Colonic mucosa (tissue), 4 donors: ENCODE measurements at regions not wholly inside any gene's neighbourhood (a gene's known extent, or its start where the extent isn't known, plus 50 kb on each side); places are given as distances from the start of the nearest gene placed in this dataset.

Experiments
- DNase-seq: peaks from one replicate; pipeline ENCODE4 v3.0.0-alpha.2; 2020
- H3K27ac ChIP-seq: fragments of 200-600 bp; one replicate; pipeline ENCODE4 v1.8.0; 2021
- H3K27me3 ChIP-seq: fragments of 200-600 bp; one replicate; pipeline ENCODE4 v1.8.0; 2021
- H3K36me3 ChIP-seq: fragments of 200-600 bp; one replicate; pipeline ENCODE4 v1.8.0; 2021
- H3K4me1 ChIP-seq: fragments of 200-600 bp; one replicate; pipeline ENCODE4 v1.8.0; 2021; ENCODE audit warnings: mild to moderate bottlenecking
- H3K4me3 ChIP-seq: fragments of 200-600 bp; one replicate; pipeline ENCODE4 v1.8.0; 2021
- H3K9ac ChIP-seq, 2 donors: one replicate each; pipeline ENCODE4 v1.7.0; 2013; ENCODE audit warnings: control low read depth in 2 of 2, low read depth in 2 of 2, low read length in 2 of 2
- H3K9me3 ChIP-seq: fragments of 200-600 bp; one replicate; pipeline ENCODE4 v1.8.0; 2021
- intact Hi-C: fragments of 100-400 bp; cut with DNase I; formaldehyde crosslinking; loops from one replicate; pipeline ENCODE4 v1.14.1; 2022
- TF ChIP-seq, protein P1 (sequence below): fragments of 200-600 bp; IDR thresholded peaks from one replicate; pipeline ENCODE4 v1.8.0; 2022; ENCODE audit warnings: antibody characterized with exemption, mild to moderate bottlenecking
- donor health status: healthy.
- donor health status: DM: no; HTN: no; CAD: no.
- donor health status: DM: no; HTN: no; CAD: no.

DNA sequence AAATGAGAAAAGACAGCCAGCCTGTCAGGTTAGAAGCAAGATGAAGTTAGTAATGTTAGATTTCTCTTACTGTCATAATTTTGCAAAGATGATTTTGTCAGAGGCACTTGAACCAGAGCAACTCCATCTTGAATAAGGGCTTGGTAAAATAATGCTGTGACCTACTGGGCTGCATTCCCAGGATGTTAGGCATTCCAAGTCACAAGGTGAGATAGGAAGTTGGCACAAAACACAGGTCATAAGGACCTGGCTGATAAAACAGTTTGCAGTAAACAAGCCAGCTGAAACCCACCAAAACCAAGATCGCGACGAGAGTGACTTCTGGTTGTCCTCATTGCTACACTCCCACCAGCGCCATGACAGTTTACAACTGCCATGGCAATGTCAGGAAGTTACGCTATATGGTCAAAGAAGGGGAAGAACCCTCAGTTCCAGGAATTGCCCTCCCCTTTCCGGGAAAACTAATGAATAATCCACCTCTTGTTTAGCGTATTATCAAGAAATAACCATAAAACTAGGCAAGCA, 1313.5 kb upstream of the TMEM132C start:
- no peaks in the 10 kb centered on the region for H3K4me1 ChIP-seq
- H3K27ac ChIP-seq: no peak overlapping the region
- H3K36me3 ChIP-seq: no peaks in the 10 kb centered on the region
- H3K27me3 ChIP-seq: no peaks in the 10 kb centered on the region
- no peak overlapping the region for H3K9ac ChIP-seq
- intact Hi-C loops: no loop called here
- no peak overlapping the region for H3K4me3 ChIP-seq
- DNase-seq: no peak
- TF ChIP-seq, protein P1, sequence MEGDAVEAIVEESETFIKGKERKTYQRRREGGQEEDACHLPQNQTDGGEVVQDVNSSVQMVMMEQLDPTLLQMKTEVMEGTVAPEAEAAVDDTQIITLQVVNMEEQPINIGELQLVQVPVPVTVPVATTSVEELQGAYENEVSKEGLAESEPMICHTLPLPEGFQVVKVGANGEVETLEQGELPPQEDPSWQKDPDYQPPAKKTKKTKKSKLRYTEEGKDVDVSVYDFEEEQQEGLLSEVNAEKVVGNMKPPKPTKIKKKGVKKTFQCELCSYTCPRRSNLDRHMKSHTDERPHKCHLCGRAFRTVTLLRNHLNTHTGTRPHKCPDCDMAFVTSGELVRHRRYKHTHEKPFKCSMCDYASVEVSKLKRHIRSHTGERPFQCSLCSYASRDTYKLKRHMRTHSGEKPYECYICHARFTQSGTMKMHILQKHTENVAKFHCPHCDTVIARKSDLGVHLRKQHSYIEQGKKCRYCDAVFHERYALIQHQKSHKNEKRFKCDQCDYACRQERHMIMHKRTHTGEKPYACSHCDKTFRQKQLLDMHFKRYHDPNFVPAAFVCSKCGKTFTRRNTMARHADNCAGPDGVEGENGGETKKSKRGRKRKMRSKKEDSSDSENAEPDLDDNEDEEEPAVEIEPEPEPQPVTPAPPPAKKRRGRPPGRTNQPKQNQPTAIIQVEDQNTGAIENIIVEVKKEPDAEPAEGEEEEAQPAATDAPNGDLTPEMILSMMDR: no peak
- no peaks in the 10 kb centered on the region for H3K9me3 ChIP-seq

DNA sequence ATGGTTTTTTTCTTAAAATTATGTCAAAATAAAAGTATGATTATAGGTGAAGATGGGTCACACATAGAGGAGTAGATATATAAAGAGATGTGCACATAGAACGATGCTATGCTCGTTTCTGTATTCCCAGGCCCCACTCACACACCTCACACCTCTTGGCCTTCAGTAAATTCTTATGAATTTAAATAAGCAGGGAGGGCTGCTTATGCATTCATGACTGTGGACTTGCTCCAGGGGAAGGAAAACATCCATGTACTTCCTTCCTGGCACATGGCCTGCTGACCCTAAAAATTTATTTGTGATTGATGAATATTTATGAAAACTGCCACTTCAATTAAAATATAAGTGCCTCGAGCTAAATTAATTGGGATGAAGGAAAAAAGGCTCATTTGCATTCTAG, 1306.7 kb upstream of the TMEM132C start:
- intact Hi-C loops: no loop called here

DNA sequence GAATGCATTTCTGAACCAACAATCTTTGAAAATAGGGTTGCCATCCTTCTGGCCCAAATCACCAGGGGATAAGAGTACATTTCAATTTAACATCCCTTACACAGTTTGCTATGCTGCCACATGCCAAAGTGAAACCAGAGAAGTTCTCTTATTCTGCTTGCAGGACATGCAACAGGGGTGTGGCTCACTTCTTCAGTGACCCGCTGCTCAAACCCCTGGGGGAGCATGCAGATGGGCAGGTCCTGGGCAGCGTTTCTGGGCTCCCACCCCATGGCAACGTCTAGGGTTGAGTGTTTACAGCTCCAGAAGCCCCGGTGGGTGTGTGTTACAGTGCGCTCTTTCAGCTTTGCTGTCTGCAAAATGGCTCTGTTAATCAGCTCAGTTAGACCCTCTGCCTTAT, 1306.3 kb upstream of the TMEM132C start:
- no peaks in the 10 kb centered on the region for H3K27me3 ChIP-seq
- H3K36me3 ChIP-seq: no peaks in the 10 kb centered on the region
- H3K27ac ChIP-seq: no peak overlapping the region
- no peaks in the 10 kb centered on the region for H3K4me1 ChIP-seq
- H3K9me3 ChIP-seq: no peaks in the 10 kb centered on the region
- H3K4me3 ChIP-seq: no peak overlapping the region
- intact Hi-C loops: no loop called here
- DNase-seq: no peak
- TF ChIP-seq, protein P1: no peak
- H3K9ac ChIP-seq: no peak overlapping the region

More for the DNA sequence above, 1306.7 kb upstream of the TMEM132C start:
- no peaks in the 10 kb centered on the region for H3K9me3 ChIP-seq
- H3K36me3 ChIP-seq: no peaks in the 10 kb centered on the region
- no peaks in the 10 kb centered on the region for H3K27me3 ChIP-seq
- H3K27ac ChIP-seq: no peak overlapping the region
- H3K4me3 ChIP-seq: no peak overlapping the region
- H3K4me1 ChIP-seq: no peaks in the 10 kb centered on the region
- DNase-seq: no peak
- H3K9ac ChIP-seq: no peak overlapping the region
- TF ChIP-seq, protein P1: no peak

DNA sequence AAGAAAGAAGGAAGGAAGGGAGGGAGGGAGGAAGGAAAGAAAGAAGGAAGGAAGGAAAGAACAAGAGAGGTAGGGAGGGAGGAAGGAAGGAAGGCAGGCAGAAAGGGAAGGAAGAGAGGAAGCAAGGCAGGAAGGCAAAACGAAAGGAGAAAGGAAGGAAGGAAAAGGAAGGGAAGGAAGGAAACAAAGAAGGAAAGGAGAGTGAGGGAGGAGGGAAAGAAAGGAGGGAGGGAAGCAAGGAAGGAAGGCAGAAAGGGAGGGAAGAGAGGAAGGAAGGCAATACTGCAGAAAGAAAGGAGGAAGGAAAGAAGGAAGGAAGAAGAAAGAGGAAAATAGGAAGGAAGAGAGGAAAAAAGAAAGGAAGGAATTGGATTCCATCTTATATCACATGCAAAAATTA, 1303.1 kb upstream of the TMEM132C start:
- H3K27ac ChIP-seq: no peak overlapping the region
- no peaks in the 10 kb centered on the region for H3K4me1 ChIP-seq
- intact Hi-C loops: no loop called here
- no peaks in the 10 kb centered on the region for H3K27me3 ChIP-seq
- H3K9me3 ChIP-seq: no peaks in the 10 kb centered on the region
- DNase-seq: no peak
- TF ChIP-seq, protein P1: no peak
- no peaks in the 10 kb centered on the region for H3K36me3 ChIP-seq
- no peak overlapping the region for H3K4me3 ChIP-seq
- no peak overlapping the region for H3K9ac ChIP-seq

DNA sequence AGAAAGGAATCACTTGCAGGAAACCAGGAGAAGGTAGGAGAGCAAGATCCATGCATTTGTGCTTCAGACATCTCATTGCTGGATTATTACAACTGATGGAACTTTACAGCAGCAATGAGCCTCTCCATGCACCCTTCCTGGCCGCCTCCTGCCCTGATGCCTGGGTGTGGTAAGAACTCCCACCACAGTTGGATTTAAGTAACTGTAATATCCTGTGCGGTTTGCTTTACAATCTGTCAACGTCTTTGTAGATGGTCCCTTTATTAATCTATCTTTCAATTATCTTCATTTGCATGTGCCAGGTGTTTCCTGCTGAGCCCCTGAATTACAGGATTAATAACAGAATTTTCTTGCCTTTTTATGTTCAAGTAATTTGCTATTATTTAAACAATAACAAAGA, 1300.5 kb upstream of the TMEM132C start:
- H3K36me3 ChIP-seq: no peaks in the 10 kb centered on the region
- H3K9ac ChIP-seq: no peak overlapping the region
- no peak overlapping the region for H3K4me3 ChIP-seq
- H3K27me3 ChIP-seq: no peaks in the 10 kb centered on the region
- no peaks in the 10 kb centered on the region for H3K4me1 ChIP-seq
- TF ChIP-seq, protein P1: no peak
- DNase-seq: no peak
- H3K27ac ChIP-seq: no peak overlapping the region
- intact Hi-C loops: no loop called here
- H3K9me3 ChIP-seq: no peaks in the 10 kb centered on the region
